ENCODE measurements at regions not wholly inside any gene's neighbourhood (a gene's known extent, or its start where the extent isn't known, plus 50 kb on each side); places are given as distances from the start of the nearest gene placed in this dataset.

GRCh38 chr15:62791694-62792093 is 250.9 kb upstream of the TPM1 start:
- no peak overlapping the region for H3K9ac ChIP-seq (ENCODE audit: low read length)
- no peaks in the 10 kb centered on the region for H3K79me2 ChIP-seq (ENCODE audit: low read length)
- H2AFZ ChIP-seq (ENCODE audit: low read depth, low read length) = no peak overlapping the region
- no peaks in the 10 kb centered on the region for H3K36me3 ChIP-seq (replicated peaks; ENCODE audit: low read depth, low read length)
- no peak overlapping the region for H3K27ac ChIP-seq (ENCODE audit: low read length)
- H4K20me1 ChIP-seq (ENCODE audit: insufficient read depth, low read length) = no peaks in the 10 kb centered on the region
- no peak for TF ChIP-seq EZH2phosphoT487 (IDR thresholded peaks at IDR 0.05; ENCODE audit: low read depth)
- TF ChIP-seq, protein P1, sequence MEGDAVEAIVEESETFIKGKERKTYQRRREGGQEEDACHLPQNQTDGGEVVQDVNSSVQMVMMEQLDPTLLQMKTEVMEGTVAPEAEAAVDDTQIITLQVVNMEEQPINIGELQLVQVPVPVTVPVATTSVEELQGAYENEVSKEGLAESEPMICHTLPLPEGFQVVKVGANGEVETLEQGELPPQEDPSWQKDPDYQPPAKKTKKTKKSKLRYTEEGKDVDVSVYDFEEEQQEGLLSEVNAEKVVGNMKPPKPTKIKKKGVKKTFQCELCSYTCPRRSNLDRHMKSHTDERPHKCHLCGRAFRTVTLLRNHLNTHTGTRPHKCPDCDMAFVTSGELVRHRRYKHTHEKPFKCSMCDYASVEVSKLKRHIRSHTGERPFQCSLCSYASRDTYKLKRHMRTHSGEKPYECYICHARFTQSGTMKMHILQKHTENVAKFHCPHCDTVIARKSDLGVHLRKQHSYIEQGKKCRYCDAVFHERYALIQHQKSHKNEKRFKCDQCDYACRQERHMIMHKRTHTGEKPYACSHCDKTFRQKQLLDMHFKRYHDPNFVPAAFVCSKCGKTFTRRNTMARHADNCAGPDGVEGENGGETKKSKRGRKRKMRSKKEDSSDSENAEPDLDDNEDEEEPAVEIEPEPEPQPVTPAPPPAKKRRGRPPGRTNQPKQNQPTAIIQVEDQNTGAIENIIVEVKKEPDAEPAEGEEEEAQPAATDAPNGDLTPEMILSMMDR (IDR thresholded peaks at IDR 0.05; ENCODE audit: low read depth, low read length) = no peak
- H3K9me3 ChIP-seq (ENCODE audit: insufficient read depth, low read length) = no peaks in the 10 kb centered on the region
- no peaks in the 10 kb centered on the region for H3K27me3 ChIP-seq (ENCODE audit: low read depth, low read length)
- no peak overlapping the region for H3K4me3 ChIP-seq (ENCODE audit: low read length)
- H3K4me2 ChIP-seq (ENCODE audit: low read length) = no peak overlapping the region
- H3K4me1 ChIP-seq (ENCODE audit: low read length) = no peaks in the 10 kb centered on the region

DNA sequence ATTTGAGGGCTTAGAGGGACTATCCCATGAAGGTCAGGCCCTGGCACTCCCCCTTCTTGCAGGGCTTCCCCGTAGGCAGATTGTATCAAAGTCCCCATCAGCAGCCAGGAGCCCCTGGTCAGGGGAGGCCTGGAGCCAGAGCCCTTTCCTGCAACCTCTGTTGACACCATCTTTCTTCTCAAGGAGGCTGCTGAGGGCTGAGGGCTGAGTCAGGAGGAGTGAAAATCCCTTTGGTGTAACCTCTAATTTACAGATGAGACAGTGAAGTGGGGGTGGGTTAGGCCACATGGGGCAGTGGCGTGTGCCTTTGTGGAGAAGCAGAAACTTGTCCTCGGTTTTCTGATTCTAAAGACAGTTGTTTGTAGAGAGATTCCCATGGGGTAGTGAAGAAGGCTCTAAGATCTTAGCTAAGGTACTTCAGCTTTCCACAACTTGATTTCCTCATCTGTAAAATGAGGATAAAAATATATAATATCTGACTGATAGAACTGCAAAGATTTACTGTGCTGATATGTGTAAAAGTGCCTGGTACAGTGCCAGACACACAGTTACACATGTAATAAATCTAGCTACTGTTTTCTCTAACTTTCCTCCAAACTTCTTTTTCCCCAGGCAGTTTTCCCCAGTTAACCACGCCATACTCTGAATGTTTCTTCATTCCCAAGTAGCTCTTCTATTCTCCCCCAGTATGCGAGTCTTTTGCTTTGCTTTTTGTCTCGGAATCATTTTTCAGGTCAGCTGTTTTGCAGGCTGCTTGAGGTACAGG is 249.4 kb upstream of the TPM1 start:
- no peaks in the 10 kb centered on the region for H3K27me3 ChIP-seq (ENCODE audit: low read depth, low read length)
- no peak overlapping the region for H3K4me3 ChIP-seq (ENCODE audit: low read length)
- no peaks in the 10 kb centered on the region for H3K79me2 ChIP-seq (ENCODE audit: low read length)
- no peak overlapping the region for H3K27ac ChIP-seq (ENCODE audit: low read length)
- H3K4me2 ChIP-seq (ENCODE audit: low read length) = no peak overlapping the region
- no peak overlapping the region for H2AFZ ChIP-seq (ENCODE audit: low read depth, low read length)
- no peak overlapping the region for H3K9ac ChIP-seq (ENCODE audit: low read length)
- H3K36me3 ChIP-seq (replicated peaks; ENCODE audit: low read depth, low read length) = no peaks in the 10 kb centered on the region
- H4K20me1 ChIP-seq (ENCODE audit: insufficient read depth, low read length) = no peaks in the 10 kb centered on the region
- H3K4me1 ChIP-seq (ENCODE audit: low read length) = no peaks in the 10 kb centered on the region
- H3K9me3 ChIP-seq (ENCODE audit: insufficient read depth, low read length) = no peaks in the 10 kb centered on the region
- TF ChIP-seq EZH2phosphoT487 (IDR thresholded peaks at IDR 0.05; ENCODE audit: low read depth) = no peak
- TF ChIP-seq, protein P1 (IDR thresholded peaks at IDR 0.05; ENCODE audit: low read depth, low read length) = no peak

DNA sequence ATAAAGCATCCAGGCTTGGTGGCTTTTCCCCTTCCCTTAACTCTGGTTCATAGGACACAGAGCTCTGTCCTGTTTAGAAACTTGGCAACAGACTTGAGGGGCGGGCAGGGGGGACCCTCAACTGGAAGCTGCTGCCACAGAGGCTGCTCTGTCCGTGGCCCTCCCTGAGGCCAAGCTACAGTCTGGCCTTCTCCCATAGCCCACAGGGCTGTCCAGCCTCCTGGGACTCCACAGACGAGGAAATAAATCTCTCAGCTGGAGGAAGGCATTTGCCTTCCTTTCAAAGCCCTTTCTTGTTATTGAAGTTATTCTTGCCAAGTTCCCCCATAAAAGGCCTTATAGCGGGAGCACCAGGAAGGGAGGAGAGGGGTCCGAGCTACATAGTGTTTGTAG is 248.8 kb upstream of the TPM1 start:
- no peak overlapping the region for H3K27ac ChIP-seq (ENCODE audit: low read length)
- no peaks in the 10 kb centered on the region for H4K20me1 ChIP-seq (ENCODE audit: insufficient read depth, low read length)
- no peak overlapping the region for H3K4me2 ChIP-seq (ENCODE audit: low read length)
- H2AFZ ChIP-seq (ENCODE audit: low read depth, low read length) = no peak overlapping the region
- no peaks in the 10 kb centered on the region for H3K9me3 ChIP-seq (ENCODE audit: insufficient read depth, low read length)
- H3K4me1 ChIP-seq (ENCODE audit: low read length) = no peaks in the 10 kb centered on the region
- H3K27me3 ChIP-seq (ENCODE audit: low read depth, low read length) = no peaks in the 10 kb centered on the region
- H3K36me3 ChIP-seq (replicated peaks; ENCODE audit: low read depth, low read length) = no peaks in the 10 kb centered on the region
- TF ChIP-seq, protein P1 (IDR thresholded peaks at IDR 0.05; ENCODE audit: low read depth, low read length) = no peak
- no peak for TF ChIP-seq EZH2phosphoT487 (IDR thresholded peaks at IDR 0.05; ENCODE audit: low read depth)
- H3K4me3 ChIP-seq (ENCODE audit: low read length) = no peak overlapping the region
- H3K9ac ChIP-seq (ENCODE audit: low read length) = no peak overlapping the region
- H3K79me2 ChIP-seq (ENCODE audit: low read length) = no peaks in the 10 kb centered on the region

GRCh38 chr15:62795171-62795570 is 247.4 kb upstream of the TPM1 start:
- H3K79me2 ChIP-seq (ENCODE audit: low read length) = no peaks in the 10 kb centered on the region
- H2AFZ ChIP-seq (ENCODE audit: low read depth, low read length) = no peak overlapping the region
- no peak overlapping the region for H3K4me3 ChIP-seq (ENCODE audit: low read length)
- H3K27me3 ChIP-seq (ENCODE audit: low read depth, low read length) = no peaks in the 10 kb centered on the region
- no peaks in the 10 kb centered on the region for H3K36me3 ChIP-seq (replicated peaks; ENCODE audit: low read depth, low read length)
- no peak overlapping the region for H3K27ac ChIP-seq (ENCODE audit: low read length)
- no peak overlapping the region for H3K4me2 ChIP-seq (ENCODE audit: low read length)
- no peaks in the 10 kb centered on the region for H3K9me3 ChIP-seq (ENCODE audit: insufficient read depth, low read length)
- no peaks in the 10 kb centered on the region for H4K20me1 ChIP-seq (ENCODE audit: insufficient read depth, low read length)
- TF ChIP-seq EZH2phosphoT487 (IDR thresholded peaks at IDR 0.05; ENCODE audit: low read depth) = no peak
- TF ChIP-seq, protein P1 (IDR thresholded peaks at IDR 0.05; ENCODE audit: low read depth, low read length) = no peak
- H3K4me1 ChIP-seq (ENCODE audit: low read length) = no peaks in the 10 kb centered on the region
- no peak overlapping the region for H3K9ac ChIP-seq (ENCODE audit: low read length)

All from OCI-LY3 (cell line).